ENCODE measurements at regions not wholly inside any gene's neighbourhood (a gene's known extent, or its start where the extent isn't known, plus 50 kb on each side); places are given as distances from the start of the nearest gene placed in this dataset.

DNA sequence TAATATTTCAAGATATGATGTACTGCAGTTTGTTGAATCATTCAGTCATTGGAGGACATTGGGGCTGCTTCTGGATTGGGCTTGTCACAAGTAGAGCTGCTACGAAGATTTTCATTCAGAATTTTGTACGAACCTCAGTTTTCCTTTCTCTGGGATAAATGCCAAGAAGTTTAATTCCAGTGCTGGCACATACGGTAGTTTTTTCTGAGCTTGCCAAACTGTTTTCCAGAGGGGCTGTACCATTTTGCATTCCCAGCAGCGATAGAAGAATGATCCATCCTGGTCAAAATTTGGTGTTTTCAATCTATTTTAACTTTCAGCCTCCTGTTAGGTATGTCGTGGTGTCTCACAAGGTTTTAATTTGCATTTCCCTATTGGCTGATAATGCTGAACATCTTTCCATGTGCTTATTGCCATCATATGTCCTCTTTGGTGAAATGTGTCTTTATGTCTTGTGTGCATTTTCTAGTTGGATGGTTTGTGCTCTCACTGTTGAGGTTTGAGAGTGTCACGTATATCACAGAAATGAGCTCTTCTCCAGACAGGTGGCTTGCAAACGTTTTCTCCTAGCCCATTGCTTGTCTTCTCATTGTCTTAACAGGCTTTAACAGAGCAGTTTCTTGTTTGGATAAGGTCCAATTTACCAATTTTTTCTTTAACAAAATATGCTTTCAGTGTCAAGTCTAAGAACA, 612.6 kb downstream of the GALR1 start:
- no peak for TF ChIP-seq CTCF (IDR thresholded peaks at IDR 0.05; ENCODE audit: borderline replicate concordance, insufficient read depth, low read depth, low read length)
- H3K4me3 ChIP-seq (ENCODE audit: low read depth, low read length) = no peak overlapping the region

DNA sequence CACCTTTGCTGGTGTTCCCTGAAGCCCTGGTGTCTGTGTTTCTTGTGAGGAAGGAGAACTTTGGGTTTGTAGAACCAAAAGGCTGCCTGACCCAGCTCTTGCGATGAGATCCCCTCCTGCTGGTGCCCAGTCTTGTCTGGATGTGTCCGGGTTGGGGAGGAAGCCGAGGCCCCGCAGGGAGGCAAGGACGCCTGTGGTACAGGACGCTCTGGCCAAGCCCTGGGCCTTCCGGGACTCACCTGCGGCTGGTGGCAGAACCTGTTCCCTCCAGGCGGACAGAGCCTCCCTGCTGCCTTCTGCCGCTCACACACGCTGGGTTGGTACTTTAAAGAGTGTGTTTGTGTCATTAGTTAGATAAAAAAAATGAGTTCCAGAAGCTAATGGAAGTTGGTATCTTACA, 616.2 kb downstream of the GALR1 start:
- H3K4me3 ChIP-seq (ENCODE audit: low read depth, low read length) = no peak overlapping the region
- TF ChIP-seq CTCF (IDR thresholded peaks at IDR 0.05; ENCODE audit: borderline replicate concordance, insufficient read depth, low read depth, low read length) = no peak

- no peak for TF ChIP-seq CTCF (IDR thresholded peaks at IDR 0.05; ENCODE audit: borderline replicate concordance, insufficient read depth, low read depth, low read length)
- no peak overlapping the region for H3K4me3 ChIP-seq (ENCODE audit: low read depth, low read length)
Observed at GRCh38 chr18:77866351-77866750, 616.7 kb downstream of the GALR1 start.

DNA sequence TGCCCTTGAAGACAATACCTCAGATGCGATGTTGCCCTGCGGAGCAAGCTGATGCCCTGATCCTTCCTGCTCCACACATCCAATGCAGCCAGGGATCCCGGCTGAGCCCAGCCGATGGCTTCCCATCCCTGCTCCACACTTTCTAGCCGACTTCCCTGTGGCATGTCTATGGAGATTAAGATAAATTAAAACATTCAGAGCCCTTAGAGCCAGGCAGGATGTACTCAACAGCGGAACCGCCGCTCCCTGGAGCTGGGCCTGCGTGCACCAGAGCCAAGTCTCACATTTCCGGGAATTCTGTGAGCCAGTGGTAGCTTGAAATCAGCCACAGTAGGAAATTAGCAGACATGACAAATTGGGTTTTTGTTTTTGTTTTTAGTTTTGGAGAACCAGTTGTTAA, 620.6 kb downstream of the GALR1 start:
- TF ChIP-seq CTCF (IDR thresholded peaks at IDR 0.05; ENCODE audit: borderline replicate concordance, insufficient read depth, low read depth, low read length) = no peak
- no peak overlapping the region for H3K4me3 ChIP-seq (ENCODE audit: low read depth, low read length)

GRCh38 chr18:77870894-77871293, 621.2 kb downstream of the GALR1 start:
- no peak for TF ChIP-seq CTCF (IDR thresholded peaks at IDR 0.05; ENCODE audit: borderline replicate concordance, insufficient read depth, low read depth, low read length)
- no peak overlapping the region for H3K4me3 ChIP-seq (ENCODE audit: low read depth, low read length)

DNA sequence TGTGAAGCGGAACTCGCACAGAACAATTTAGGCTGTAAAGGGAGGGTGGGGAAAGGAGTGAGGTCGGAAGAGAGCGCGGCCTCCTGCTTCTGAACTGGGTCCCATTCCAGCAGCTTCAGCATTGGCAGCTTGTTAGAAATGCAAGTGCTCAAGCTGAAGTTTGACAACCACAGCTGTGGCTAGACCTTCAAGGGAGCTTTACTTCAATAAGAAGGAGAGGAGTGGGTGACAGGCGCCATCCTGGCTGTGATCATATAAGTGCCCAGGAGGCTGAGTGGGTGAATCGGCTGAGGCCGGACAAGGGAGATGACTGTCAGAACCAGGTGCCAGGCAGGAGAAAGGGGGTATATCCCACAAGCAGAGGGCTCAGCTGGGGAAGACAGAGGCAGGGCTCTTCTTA, 622.5 kb downstream of the GALR1 start:
- no peak overlapping the region for H3K4me3 ChIP-seq (ENCODE audit: low read depth, low read length)
- TF ChIP-seq CTCF (IDR thresholded peaks at IDR 0.05; ENCODE audit: borderline replicate concordance, insufficient read depth, low read depth, low read length) = no peak

- no peak for TF ChIP-seq CTCF (IDR thresholded peaks at IDR 0.05; ENCODE audit: borderline replicate concordance, insufficient read depth, low read depth, low read length)
- H3K4me3 ChIP-seq (ENCODE audit: low read depth, low read length) = no peak overlapping the region
Observed at GRCh38 chr18:77876319-77876865, 626.7 kb downstream of the GALR1 start.
